SK-N-SH treated with all-trans-retinoic acid at 6 μM for 48 hours (cell line): ENCODE measurements at regions not wholly inside any gene's neighbourhood (a gene's known extent, or its start where the extent isn't known, plus 50 kb on each side); places are given as distances from the start of the nearest gene placed in this dataset.

Experiments used
- ARNTL ChIP-seq: fragments of 450-650 bp; formaldehyde crosslinking; IDR thresholded peaks from 2 replicates; pipeline ENCODE4 v1.5.0; 2020; ENCODE audit warnings: low read depth, mild to moderate bottlenecking, moderate library complexity, borderline replicate concordance
- CSDC2 ChIP-seq: fragments of 250-450 bp; sonication (Bioruptor Pico); IDR thresholded peaks from 2 replicates; pipeline ENCODE4 v1.5.0; 2020; ENCODE audit warnings: mild to moderate bottlenecking, moderate library complexity
- GLIS3 ChIP-seq: fragments of 250-450 bp; sonication (Bioruptor Pico); IDR thresholded peaks from 2 replicates; pipeline ENCODE4 v1.5.0; 2020; ENCODE audit warnings: mild to moderate bottlenecking, moderate library complexity
- ISL1 ChIP-seq: fragments of 250-450 bp; sonication (Bioruptor Pico); IDR thresholded peaks from 2 replicates; pipeline ENCODE4 v2.1.2; 2022; ENCODE audit warnings: mild to moderate bottlenecking, moderate library complexity
- PPARA ChIP-seq: fragments of 250-450 bp; sonication (Bioruptor Pico); IDR thresholded peaks from 2 replicates; pipeline ENCODE4 v1.5.0; 2020; ENCODE audit warnings: mild to moderate bottlenecking, borderline replicate concordance
- RARB ChIP-seq: fragments of 250-450 bp; sonication (Bioruptor Pico); IDR thresholded peaks from 2 replicates; pipeline ENCODE4 v1.8.0; 2021; ENCODE audit warnings: mild to moderate bottlenecking, moderate library complexity
- TCF4 ChIP-seq: fragments of 250-450 bp; sonication (Bioruptor Pico); IDR thresholded peaks from 2 replicates; pipeline ENCODE4 v1.8.0; 2021; ENCODE audit warnings: mild to moderate bottlenecking, moderate library complexity, borderline replicate concordance
- ZC3H10 ChIP-seq: fragments of 250-450 bp; sonication (Bioruptor Pico); IDR thresholded peaks from 2 replicates; pipeline ENCODE4 v1.5.1; 2021; ENCODE audit warnings: mild to moderate bottlenecking, moderate library complexity
- TF ChIP-seq, protein P1 (sequence below): fragments of 250-450 bp; sonication (Bioruptor Pico); IDR thresholded peaks from 2 replicates; pipeline ENCODE4 v1.8.0; 2020; ENCODE audit warnings: mild to moderate bottlenecking, moderate library complexity, borderline replicate concordance

DNA sequence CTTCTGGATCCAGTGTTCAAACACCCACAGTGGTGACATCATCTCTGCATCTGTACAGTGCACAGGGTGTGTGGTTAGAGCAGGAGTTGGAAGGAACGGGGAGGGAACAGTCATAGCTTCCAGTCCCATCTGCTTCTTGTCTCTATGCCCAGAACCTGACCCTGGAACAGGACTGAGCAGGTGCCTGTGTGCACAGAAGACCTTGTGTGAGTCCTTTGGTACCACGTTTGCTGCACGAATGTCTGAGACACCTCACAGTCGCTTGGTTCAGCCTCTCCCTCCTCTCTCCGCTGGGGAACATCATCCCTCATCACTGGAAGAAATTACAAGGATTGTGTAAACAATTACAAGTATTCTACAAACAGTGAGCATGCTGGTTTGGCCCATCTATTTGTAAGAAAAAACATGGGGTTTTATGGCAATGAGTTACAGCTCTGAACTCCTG, 243.0 kb upstream of the KLF6 start:
- TF ChIP-seq, protein P1, sequence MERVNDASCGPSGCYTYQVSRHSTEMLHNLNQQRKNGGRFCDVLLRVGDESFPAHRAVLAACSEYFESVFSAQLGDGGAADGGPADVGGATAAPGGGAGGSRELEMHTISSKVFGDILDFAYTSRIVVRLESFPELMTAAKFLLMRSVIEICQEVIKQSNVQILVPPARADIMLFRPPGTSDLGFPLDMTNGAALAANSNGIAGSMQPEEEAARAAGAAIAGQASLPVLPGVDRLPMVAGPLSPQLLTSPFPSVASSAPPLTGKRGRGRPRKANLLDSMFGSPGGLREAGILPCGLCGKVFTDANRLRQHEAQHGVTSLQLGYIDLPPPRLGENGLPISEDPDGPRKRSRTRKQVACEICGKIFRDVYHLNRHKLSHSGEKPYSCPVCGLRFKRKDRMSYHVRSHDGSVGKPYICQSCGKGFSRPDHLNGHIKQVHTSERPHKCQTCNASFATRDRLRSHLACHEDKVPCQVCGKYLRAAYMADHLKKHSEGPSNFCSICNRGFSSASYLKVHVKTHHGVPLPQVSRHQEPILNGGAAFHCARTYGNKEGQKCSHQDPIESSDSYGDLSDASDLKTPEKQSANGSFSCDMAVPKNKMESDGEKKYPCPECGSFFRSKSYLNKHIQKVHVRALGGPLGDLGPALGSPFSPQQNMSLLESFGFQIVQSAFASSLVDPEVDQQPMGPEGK (CRISPR knock-in tag), result no peak
- TF ChIP-seq RARB (no peak), ISL1 (no peak), PPARA (no peak), CSDC2 (CRISPR knock-in tag) (no peak), TCF4 (CRISPR knock-in tag) (no peak), GLIS3 (CRISPR knock-in tag) (no peak), ARNTL (no peak), ZC3H10 (CRISPR knock-in tag) (no peak)
